ENCODE measurements at regions not wholly inside any gene's neighbourhood (a gene's known extent, or its start where the extent isn't known, plus 50 kb on each side); places are given as distances from the start of the nearest gene placed in this dataset.

- no peak overlapping the region for H3K4me3 ChIP-seq
- peaks cover 71% of the 10 kb centered on the region for H3K27me3 ChIP-seq (ENCODE audit: low read depth)
- H3K4me1 ChIP-seq = peaks cover 7% of the 10 kb centered on the region
- intact Hi-C loops (cut with micrococcal nuclease) = no loop called here
- DNase-seq = no peak
- TF ChIP-seq CTCF (IDR thresholded peaks at IDR 0.05; ENCODE audit: borderline replicate concordance) = no peak
- H3K27ac ChIP-seq (replicated peaks) = no peak overlapping the region
- no peaks in the 10 kb centered on the region for H3K36me3 ChIP-seq
- no peaks in the 10 kb centered on the region for H3K9me3 ChIP-seq (replicated peaks)
Measured at GRCh38 chr21:37967036-37967435, 50.8 kb upstream of the KCNJ6 start.

- intact Hi-C loops (cut with micrococcal nuclease) = no loop called here
Measured at GRCh38 chr21:37968744-37969143, 52.5 kb upstream of the KCNJ6 start.

GRCh38 chr21:37970548-37970947, 54.3 kb upstream of the KCNJ6 start:
- no peak for DNase-seq
- no peak for TF ChIP-seq CTCF (IDR thresholded peaks at IDR 0.05; ENCODE audit: borderline replicate concordance)
- intact Hi-C loops (cut with micrococcal nuclease) = no loop called here

More at GRCh38 chr21:37968744-37969143, 52.5 kb upstream of the KCNJ6 start:
- Histone ChIP-seq H3K4me1 (peaks cover 7% of the 10 kb centered on the region), H3K9me3 (replicated peaks) (no peaks in the 10 kb centered on the region), H3K4me3 (no peak overlapping the region), H3K36me3 (no peaks in the 10 kb centered on the region), H3K27me3 (ENCODE audit: low read depth) (peaks cover 83% of the 10 kb centered on the region), H3K27ac (replicated peaks) (no peak overlapping the region)
- no peak for DNase-seq
- no peak for TF ChIP-seq CTCF (IDR thresholded peaks at IDR 0.05; ENCODE audit: borderline replicate concordance)

GRCh38 chr21:37971390-37971950, 55.2 kb upstream of the KCNJ6 start:
- intact Hi-C loops (cut with micrococcal nuclease) = no loop called here
- no peak for TF ChIP-seq CTCF (IDR thresholded peaks at IDR 0.05; ENCODE audit: borderline replicate concordance)
- DNase-seq = no peak
- H3K4me3 ChIP-seq = no peak overlapping the region
- no peak overlapping the region for H3K27ac ChIP-seq (replicated peaks)
- H3K4me1 ChIP-seq = peaks cover 7% of the 10 kb centered on the region
- peaks cover 85% of the 10 kb centered on the region for H3K27me3 ChIP-seq (ENCODE audit: low read depth)
- no peaks in the 10 kb centered on the region for H3K36me3 ChIP-seq
- no peaks in the 10 kb centered on the region for H3K9me3 ChIP-seq (replicated peaks)

More at GRCh38 chr21:37970548-37970947, 54.3 kb upstream of the KCNJ6 start:
- no peaks in the 10 kb centered on the region for H3K9me3 ChIP-seq (replicated peaks)
- peaks cover 7% of the 10 kb centered on the region for H3K4me1 ChIP-seq
- H3K27me3 ChIP-seq (ENCODE audit: low read depth) = peaks cover 85% of the 10 kb centered on the region
- no peak overlapping the region for H3K27ac ChIP-seq (replicated peaks)
- no peak overlapping the region for H3K4me3 ChIP-seq
- H3K36me3 ChIP-seq = no peaks in the 10 kb centered on the region

GRCh38 chr21:37974081-37974480, 57.8 kb upstream of the KCNJ6 start:
- Histone ChIP-seq H3K4me3 (no peak overlapping the region), H3K9me3 (replicated peaks) (no peaks in the 10 kb centered on the region), H3K27ac (replicated peaks) (no peak overlapping the region), H3K4me1 (peaks cover 7% of the 10 kb centered on the region), H3K27me3 (ENCODE audit: low read depth) (peaks cover 86% of the 10 kb centered on the region), H3K36me3 (no peaks in the 10 kb centered on the region)
- TF ChIP-seq CTCF (IDR thresholded peaks at IDR 0.05; ENCODE audit: borderline replicate concordance) = no peak
- intact Hi-C loops (cut with micrococcal nuclease) = no loop called here
- no peak for DNase-seq

Measured in left ventricle myocardium inferior (tissue), 1 donor.